GM19099 (cell line): ENCODE measurements at regions not wholly inside any gene's neighbourhood (a gene's known extent, or its start where the extent isn't known, plus 50 kb on each side); places are given as distances from the start of the nearest gene placed in this dataset.

Experiments used
- POLR2A ChIP-seq: IDR thresholded peaks from 3 replicates; pipeline ENCODE4 v1.6.1; 2011; ENCODE audit warnings: low read depth; ENCODE audit not compliant: insufficient read length; ENCODE audit errors: extremely low read depth

DNA sequence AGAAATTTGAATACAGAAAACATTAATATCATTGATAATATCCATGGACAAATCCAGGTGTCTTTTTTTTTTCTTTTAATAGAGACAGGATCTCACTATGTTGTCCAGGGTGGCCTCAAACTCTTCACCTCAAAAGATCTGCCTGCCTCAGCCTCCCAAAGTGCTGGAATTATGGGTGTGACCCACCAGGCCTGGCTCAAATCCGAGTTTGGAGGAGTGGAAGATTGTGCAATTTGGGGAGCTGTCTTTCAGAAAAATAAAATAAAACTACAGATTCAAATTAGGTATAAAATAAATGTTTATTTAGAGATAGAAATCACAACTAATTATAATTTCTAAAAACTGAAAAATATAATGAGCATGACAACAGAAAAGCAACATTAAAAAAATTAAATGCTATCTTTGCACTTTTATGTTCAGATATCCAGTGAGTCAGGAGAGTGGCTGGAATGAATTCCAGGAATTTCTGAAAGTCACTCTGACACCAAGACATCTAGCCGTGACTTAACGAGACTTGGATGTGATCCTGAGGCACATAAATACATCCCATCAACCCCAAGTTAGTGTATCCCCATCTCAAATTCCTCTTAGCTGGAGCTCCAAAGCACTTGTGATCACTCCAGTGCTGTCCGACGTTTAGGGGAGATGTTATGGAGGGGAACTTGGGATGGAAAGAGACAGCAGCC is 128.6 kb upstream of the THY1 start:
- TF ChIP-seq POLR2A = no peak

DNA sequence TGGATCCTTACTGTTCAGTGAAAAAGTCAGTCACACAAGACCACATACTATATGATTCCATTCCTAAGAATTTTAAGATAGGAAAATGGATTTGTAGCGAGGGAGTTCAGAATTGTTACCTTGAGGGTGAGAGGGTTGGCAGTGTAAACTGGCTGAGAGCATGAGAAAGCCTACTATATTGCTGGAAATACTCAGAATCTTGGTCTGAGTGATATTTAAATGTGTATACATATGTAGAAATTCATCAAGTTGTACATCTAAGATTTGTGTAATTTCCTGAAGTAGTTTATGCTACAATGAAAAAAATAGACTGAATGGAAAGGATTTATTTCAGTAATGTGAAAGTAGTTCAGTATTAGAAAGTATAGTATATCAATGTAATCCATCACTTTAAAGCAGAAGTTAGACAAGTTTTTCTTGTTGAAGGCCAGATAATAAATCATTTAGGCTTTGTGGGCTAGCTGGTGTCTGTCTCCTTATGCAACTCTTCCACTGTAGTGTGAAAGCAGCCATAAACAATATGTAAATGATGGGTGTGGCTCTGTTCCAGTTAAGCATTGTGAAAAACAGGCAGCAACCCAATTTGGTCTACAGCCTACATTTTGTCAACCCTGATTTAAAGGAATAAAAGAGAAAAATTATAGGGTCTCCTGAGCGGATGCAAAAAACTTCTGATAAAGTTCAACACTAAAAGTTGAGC is 127.2 kb upstream of the THY1 start:
- TF ChIP-seq POLR2A = no peak

DNA sequence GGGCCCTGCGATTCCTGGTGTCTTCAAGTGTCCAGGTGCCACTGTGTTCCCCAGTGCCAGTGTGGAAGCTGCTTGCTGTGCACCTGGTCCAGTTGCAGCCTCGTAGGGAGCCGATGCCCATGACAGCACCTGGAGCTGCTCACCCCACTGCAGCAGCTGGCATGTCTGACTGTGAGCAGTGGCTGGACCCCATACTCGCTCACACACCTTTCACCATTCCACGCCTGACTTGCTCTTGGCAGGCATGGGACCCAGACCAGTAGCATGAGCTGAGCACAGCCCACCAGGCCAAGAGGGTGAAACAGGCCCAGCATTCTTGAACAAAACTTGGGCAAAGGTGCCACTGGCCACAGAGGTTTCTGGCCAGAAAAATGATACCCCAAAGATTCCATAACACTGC is 124.5 kb upstream of the THY1 start:
- TF ChIP-seq POLR2A = no peak

DNA sequence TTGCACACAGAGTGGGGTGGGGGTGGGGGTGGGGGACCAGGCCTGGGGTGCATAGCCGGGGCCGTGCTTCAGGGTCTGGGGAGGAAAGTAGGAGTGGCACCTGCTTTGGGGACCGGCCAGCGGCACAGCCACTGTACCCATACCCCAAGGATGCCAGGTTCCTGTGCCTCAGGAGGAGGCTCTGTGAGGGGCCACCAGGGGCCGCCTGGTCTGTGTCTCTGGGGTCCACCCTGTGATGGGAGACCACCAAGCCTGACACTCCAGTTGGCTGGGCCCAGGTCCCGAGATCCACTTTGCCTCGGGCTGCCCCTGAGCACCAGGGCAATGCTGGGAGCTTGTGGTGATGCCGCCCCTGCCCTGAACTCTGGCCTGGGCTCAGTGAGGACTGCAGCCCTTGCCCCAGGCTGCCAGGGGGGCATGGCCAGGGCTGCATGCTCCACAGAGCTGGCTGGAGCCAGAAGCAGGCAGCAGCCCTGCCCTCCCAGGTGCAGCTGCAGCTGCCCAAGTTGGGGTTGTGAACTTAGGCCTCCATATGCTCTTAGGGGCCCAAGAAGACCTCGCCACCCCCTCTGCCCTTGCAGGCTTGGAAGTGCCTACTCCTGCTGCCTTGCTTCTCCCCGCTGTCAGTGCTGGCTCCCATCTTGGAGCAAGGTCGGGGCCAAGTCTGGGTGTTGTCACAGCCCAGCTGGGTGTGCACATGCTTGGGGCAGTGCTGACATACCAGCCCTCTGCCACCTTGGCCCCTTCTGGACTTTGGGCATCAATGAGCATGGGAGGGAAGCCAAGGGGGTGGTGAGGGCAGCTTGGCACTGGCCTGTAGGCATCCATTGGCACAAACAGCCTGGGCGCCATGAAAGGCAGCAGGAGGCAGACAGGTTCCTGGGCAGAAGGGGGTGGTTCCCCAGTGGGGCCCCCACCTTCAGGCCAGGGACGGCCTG is 123.3 kb upstream of the THY1 start:
- no peak for TF ChIP-seq POLR2A

DNA sequence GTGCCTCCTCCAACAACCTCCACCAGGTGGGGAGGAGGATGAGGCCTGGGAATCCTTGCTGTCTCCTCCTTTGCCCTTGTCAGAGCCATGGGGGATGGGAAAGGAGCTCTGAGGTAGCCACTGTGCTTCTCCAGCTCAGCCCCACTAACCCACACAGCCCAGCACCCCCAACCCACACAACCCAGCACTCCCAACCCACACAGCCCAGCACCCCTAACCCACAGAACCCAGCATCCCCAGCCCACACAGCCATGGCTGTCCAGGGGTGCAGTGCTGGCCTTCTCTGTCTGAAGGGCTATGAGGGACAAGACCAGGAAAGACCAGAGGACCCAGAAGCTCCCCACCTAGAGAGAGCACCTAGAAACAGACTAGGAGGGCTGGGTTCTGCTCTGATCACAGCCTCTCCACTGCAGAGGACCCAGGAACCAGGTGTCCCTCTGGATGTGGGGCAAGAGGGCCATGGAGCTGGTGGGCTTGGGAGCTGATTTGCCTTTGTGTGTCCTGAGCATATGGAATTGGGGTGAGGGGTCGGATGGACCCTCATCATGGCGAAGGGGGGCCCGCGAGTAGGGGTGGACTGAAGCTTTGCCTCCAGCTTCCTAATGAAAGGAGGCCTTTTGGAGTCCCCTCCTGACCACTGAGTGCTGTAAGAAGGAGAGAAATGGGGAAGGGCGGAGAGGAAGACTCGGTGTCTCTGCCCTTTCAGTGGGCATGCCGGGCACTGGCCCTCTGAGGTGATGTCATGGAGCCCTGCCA is 117.6 kb upstream of the THY1 start:
- no peak for TF ChIP-seq POLR2A

DNA sequence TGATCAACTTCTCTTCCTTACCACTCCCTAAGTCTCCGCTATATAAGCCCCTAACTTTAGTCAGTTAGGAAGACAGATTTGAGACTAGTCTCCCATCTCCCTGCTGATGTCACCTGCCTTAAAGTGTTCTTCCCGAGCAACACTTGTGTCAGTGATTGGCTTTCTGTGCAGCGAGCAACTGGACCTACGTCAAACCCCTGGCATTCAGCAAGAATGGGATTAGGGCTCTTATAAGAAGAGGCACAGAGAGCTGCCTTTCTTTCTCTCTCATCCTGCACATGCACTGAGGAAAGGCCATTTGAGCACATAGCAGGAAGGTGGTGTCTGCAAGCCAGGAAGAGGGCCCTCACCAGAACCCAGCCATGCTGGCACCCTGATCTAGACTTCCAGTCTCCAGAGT is 116.6 kb upstream of the THY1 start:
- TF ChIP-seq POLR2A = no peak

DNA sequence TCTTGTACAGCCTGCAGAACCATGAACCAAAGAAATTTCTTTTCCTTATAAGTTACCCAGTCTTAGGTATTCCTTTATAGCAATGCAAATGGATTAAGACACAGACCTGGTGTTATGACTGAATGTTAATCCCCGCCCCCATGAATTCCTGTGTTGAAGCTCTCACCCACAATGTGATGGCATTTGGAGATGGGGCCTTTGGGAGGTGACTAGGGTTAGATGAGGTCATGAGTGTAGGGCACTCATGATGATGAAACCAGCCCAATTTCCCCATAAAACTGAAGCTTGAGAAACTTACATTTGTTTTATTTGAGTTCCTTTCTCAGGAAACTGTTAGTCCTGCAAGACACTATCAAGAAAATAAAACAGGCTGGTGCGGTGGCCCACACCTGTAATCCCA is 115.8 kb upstream of the THY1 start:
- no peak for TF ChIP-seq POLR2A

DNA sequence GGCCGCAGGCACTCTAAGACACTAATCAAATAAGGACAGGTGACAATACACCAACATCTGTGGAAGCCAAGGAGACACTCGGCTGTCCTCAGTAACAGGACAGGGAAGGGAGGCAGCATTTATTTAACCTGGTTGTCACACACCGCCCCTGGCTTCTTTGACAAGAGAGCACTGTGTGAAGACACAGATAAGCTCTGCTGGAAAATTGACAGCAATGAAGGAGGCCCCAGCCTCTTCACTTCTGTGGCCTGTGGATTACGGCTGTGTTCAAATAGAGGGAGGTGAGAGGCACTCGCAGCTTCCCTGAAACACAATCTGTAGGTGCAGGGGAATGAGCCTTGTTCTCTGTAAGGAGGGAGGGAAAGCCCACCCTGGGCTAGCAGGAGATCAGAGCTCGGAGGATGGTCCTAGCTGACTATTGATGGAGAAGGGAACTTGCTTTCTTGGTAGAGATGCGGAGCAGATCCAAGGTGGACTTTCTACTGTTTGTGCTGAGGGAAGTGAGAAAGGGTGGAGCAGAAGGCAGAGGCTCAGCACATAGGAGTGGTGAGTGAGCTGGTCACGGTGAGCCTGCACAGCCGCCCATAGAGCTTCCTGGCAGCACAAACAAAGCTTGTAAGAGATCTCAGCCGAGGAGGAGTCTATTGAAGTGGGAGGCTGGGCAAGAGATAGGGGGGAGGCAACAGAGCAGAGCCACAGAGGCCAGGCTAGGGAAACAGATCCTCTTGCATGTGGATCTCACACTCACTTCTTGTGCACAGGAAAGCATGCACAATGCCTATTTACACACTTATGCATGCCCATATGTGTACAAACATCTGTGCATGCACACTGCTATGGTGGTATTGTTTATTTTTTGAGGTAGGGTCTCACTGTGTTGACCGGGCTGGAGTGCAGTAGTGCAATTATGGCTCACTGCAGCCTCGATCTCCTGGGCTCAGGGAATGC is 114.6 kb upstream of the THY1 start:
- TF ChIP-seq POLR2A = no peak

DNA sequence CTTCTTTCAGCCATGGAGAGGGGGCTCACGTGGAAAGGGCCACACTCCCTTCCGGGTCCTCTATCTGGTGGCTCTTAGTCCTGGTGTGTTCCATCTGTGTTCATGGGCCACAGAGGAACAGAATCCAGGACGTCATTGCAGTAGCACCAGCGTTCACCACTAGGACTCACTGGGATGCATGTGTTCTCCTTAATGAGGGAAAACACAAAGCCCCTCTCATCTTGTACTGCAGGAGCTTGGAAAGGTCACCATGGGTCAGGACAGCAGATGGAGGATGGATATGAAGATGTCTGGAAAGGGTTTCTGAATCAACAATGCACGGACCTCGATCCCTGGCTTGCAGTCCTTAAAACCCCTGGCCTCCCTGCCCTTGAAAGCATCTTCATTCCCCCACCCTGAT is 113.8 kb upstream of the THY1 start:
- TF ChIP-seq POLR2A = no peak

DNA sequence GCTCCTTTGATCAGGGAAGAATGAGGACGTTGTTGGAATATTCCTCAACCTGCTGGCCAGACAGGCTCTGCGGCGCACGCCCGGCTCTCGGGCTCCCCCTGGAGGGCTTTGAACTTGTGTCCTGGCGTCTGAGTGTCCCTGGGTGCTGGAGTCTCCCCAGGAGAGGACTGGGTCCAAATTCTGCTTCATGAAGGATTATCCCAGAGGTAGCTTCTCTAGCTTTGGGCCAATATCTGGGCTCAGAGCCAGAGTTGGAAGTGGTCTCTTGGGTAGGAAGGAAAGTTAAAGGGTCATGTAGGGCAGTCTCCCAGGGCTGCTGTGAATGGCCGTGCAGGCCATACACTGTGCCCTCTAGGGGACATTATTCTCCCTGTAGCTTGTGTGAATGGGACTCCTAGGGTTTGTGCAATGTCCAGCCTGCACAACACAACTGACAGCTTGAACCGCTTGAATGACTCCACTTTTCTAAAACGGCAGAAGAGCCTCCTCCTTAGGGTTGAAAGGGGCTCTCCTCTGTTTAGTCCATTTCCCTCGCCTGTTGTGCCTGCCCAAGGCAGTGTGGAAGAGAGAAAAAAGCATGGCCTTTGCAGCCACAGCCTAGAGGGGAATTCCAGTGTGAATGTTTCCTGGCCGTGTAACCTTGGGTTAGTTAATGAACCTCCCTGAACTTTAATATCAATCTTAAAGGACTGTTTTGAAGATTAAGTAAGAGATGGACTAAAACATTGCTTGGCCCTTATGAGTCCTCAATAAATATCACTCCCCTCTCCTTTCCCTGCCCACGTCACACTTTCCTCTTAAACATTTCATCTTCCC is 111.2 kb upstream of the THY1 start:
- no peak for TF ChIP-seq POLR2A

DNA sequence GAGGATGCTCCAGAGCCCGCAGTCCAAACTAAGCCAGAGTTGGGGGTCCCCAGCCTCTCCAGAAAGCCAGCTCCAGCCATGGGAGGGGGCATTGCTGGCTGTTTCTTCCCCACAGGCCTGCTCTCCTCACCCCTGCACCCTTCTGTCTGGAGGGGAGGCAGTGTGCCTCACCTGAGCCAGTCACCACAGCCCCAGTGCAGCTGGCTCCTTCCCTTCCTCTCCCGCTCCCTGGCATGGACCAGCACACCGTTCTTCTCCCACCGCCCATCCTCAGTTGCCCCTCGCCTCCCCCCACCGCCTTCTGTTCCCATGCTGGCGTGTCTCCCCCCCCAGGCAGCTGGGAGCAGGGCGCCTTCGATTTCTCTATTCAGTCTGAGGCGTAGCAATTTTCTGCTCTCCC is 110.5 kb upstream of the THY1 start:
- no peak for TF ChIP-seq POLR2A

DNA sequence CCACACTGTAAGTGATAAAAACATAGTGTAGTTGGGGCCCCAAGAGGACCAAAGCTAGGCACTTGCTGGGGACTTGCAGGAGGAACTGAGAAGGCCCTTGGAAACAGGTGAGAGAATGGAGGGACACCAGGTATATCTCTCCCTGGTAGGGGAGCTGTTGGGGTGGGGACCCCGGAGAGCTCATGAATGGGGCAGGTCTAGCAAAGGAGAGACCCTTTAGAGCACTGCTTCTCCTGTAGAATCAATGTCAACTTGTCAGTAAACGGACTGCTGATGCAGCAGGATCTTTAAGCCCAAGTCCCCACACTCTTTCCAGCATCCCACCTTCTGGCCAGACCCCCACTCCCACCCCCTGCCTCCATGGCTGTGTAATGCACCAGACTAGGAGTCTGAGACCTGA is 109.6 kb upstream of the THY1 start:
- TF ChIP-seq POLR2A = no peak

DNA sequence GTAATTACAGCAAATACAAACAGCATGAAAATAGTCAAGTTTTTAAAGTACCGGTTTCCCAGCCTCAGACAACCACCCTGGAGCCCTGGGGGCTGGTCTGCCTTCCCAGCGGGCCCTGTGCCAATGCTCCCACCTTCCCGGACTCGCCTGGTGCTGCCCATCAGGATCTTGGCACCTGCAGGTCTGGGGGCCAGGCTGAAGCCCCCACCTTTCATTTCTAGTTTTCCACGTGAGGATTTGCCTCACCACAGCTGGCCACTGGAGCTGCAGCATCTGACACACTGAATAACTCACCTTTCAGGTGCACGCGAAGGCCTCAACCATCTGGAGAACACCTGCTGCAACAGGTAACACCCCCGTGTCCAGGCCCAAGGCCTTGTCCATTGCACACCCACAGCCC is 108.7 kb upstream of the THY1 start:
- no peak for TF ChIP-seq POLR2A

DNA sequence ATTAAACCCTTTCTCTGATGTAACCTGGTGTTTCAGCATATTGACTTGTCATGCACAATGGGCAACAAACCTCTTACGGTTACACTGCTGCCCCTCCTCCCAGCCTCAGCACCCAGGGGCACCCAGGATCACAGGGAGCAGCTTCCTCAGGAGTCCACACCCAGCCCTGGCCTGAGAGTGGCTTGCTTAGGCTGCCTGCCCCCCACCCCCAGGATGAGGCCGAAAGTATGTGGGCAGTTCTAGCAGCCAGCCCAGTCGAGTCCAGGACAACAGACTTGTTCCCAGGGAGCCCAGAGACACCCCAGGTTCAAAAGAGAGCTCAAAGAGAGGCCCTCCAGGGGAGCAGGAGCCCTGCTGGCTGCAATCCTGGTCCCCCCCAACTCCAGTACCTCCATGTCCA is 108.1 kb upstream of the THY1 start:
- TF ChIP-seq POLR2A = no peak

DNA sequence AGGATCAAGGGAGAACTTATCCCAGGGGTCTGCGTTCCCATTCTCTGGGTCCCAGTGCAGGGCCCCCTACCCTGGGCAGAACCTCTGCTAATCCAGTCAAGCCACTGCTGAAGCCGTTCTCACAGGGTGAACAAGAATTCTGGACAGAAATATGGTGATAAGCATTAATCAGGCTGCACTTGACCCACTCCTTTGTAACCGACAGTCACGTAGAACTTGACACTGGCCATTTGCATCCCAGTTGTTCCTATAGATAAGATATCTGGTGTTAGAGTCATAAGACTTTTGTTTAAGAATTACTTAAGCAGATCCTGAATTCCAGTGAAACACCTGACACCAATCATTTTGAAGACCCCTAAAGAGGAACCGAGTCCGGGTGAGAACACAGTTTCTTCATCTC is 107.5 kb upstream of the THY1 start:
- no peak for TF ChIP-seq POLR2A
